Spleen (tissue), 11 donors: ENCODE measurements at regions not wholly inside any gene's neighbourhood (a gene's known extent, or its start where the extent isn't known, plus 50 kb on each side); places are given as distances from the start of the nearest gene placed in this dataset.

ENCODE experiments used
- DNase-seq: peaks from one replicate; pipeline ENCODE4 v3.0.0-alpha.2; 2020
- H3K27ac ChIP-seq, 8 donors: fragments of 200-600 bp; sonication (generic) in 7 of 8; 1 replicate in 4 of 8; 2 replicates in 4 of 8; pipeline versions ENCODE4 v1.5.0 to v1.8.0; 2016 to 2021; ENCODE audit warnings: inconsistent platforms in 4 of 8, mild to moderate bottlenecking in 4 of 8, moderate library complexity in 1 of 8
- H3K27me3 ChIP-seq, 7 donors: fragments of 200-600 bp; sonication (generic) in 6 of 7; replicated peaks in 1 of 7; 1 replicate in 4 of 7; 2 replicates in 3 of 7; pipeline versions ENCODE4 v1.5.0 to v1.8.0; 2016 to 2021; ENCODE audit warnings: inconsistent platforms in 3 of 7, mild to moderate bottlenecking in 1 of 7
- H3K36me3 ChIP-seq, 6 donors: fragments of 200-600 bp; sonication (generic) in 5 of 6; 1 replicate in 4 of 6; 2 replicates in 2 of 6; pipeline versions ENCODE4 v1.5.0 to v1.8.0; 2016 to 2021; ENCODE audit warnings: inconsistent platforms in 2 of 6
- H3K4me1 ChIP-seq, 6 donors: fragments of 200-600 bp; sonication (generic) in 5 of 6; 1 replicate in 3 of 6; 2 replicates in 3 of 6; pipeline versions ENCODE4 v1.5.0 to v1.8.0; 2016 to 2021; ENCODE audit warnings: inconsistent platforms in 3 of 6
- H3K4me3 ChIP-seq, 8 donors: fragments of 200-600 bp; sonication (generic) in 7 of 8; 1 replicate in 4 of 8; 2 replicates in 4 of 8; pipeline versions ENCODE4 v1.5.0 to v1.8.0; 2016 to 2021; ENCODE audit warnings: inconsistent platforms in 4 of 8, mild to moderate bottlenecking in 4 of 8, moderate library complexity in 2 of 8
- H3K9me3 ChIP-seq, 8 donors: fragments of 200-600 bp; sonication (generic) in 7 of 8; 1 replicate in 4 of 8; 2 replicates in 4 of 8; pipeline versions ENCODE4 v1.5.0 to v1.8.0; 2016 to 2021; ENCODE audit warnings: inconsistent platforms in 4 of 8
- CTCF ChIP-seq, 11 experiments: fragments of 200-600 bp in 7 of 11; fragments of 450-650 bp in 4 of 11; sonication (generic) in 4 of 11; IDR thresholded peaks in 8 of 11; conservative IDR thresholded peaks in 3 of 11; 1 replicate in 7 of 11; 2 replicates in 4 of 11; pipeline versions ENCODE4 v1.4.0 to v1.8.0; 2016 to 2021; ENCODE audit warnings: antibody characterized with exemption in 11 of 11, inconsistent platforms in 4 of 11, mild to moderate bottlenecking in 1 of 11
- POLR2A ChIP-seq, 3 donors: fragments of 450-650 bp; IDR thresholded peaks; one replicate each; pipeline ENCODE4 v1.5.1; 2017; ENCODE audit warnings: antibody characterized with exemption in 3 of 3, mild to moderate bottlenecking in 1 of 3
- POLR2AphosphoS5 ChIP-seq, 3 donors: sonication (generic); formaldehyde crosslinking; IDR thresholded peaks; one replicate each; pipeline ENCODE4 v1.5.1; 2017; ENCODE audit warnings: antibody characterized with exemption in 3 of 3
- WGBS, 5 donors: extraction: QIAGEN DNeasy Blood & Tissue Kit in 3 of 5; methylation state at CpG; one replicate each; pipeline versions ENCODE4 v1.1.5 to v1.1.7; 2013 to 2018; 5-methylcytosine and 5-hydroxymethylcytosine counted together
- intact Hi-C: fragments of 100-400 bp; cut with DNase I; formaldehyde crosslinking; loops from one replicate; pipeline ENCODE4 v1.15.0; 2023; ENCODE audit warnings: low total_unique reads
- donor health status: healthy with polysubstance abuse.
- donor health status: DM: no; HTN: no; CAD: no; lungs with moderate emphysema.
- donor health status: DM: no; HTN: no; CAD: no.
- donor health status: Bipolar disorder and iron deficiency.
- donor health status: healthy.
- donor health status: DM: no; HTN: no; CAD: no.
- donor health status: DM: yes; HTN: yes; CAD: no.

- Histone ChIP-seq H3K4me3 (no peak overlapping the region), H3K27ac (no peak overlapping the region), H3K27me3 (no peaks in the 10 kb centered on the region), H3K36me3 (no peaks in the 10 kb centered on the region), H3K4me1 (no peaks in the 10 kb centered on the region), H3K9me3 (peaks cover 0 to 15% (median 2%) of the 10 kb centered on the region in 8 donors)
- TF ChIP-seq POLR2AphosphoS5 (IDR thresholded peaks at IDR 0.05) = no peak
- no peak for TF ChIP-seq CTCF (IDR thresholded peaks at IDR 0.05 in 8 of 11, conservative IDR thresholded peaks at IDR 0.05 in 3 of 11)
- TF ChIP-seq POLR2A (IDR thresholded peaks at IDR 0.05) = no peak
- WGBS, 5 donors = 76 to 92% (median 87%) methylated on average over 3 of the region's 3 CpGs
- intact Hi-C loops = no loop called here
- DNase-seq = no peak
These were observed 567.2 kb downstream of the EFNA5 start for GRCh38 chr5:107103522-107103921.

DNA sequence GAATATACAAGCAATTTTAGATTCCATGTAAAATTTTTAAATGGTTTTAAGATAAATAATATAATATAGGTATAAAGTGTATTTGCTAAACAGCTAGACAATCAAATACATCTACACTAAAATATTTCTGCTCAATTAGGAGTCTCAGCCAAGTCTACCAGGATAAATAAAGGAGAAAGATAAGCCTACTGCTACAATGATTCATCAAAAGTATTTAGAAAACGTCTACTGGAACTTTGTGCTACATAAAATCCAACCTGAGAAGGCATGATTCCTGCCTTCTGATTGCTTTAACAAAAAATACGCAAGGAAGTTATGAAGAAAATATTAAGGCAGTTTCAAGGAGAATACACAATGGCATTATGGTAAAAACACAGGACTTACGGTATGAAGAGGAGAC, 570.6 kb downstream of the EFNA5 start:
- Histone ChIP-seq H3K27me3 (no peaks in the 10 kb centered on the region), H3K4me3 (no peak overlapping the region), H3K27ac (no peak overlapping the region), H3K36me3 (no peaks in the 10 kb centered on the region), H3K9me3 (peaks cover 0 to 15% (median 2%) of the 10 kb centered on the region in 8 donors), H3K4me1 (no peaks in the 10 kb centered on the region)
- TF ChIP-seq POLR2A (IDR thresholded peaks at IDR 0.05) (no peak), POLR2AphosphoS5 (IDR thresholded peaks at IDR 0.05) (no peak), CTCF (IDR thresholded peaks at IDR 0.05 in 8 of 11, conservative IDR thresholded peaks at IDR 0.05 in 3 of 11) (no peak)
- intact Hi-C loops = no loop called here
- WGBS, 5 donors = 73 to 82% (median 76%) methylated on average over 3 of the region's 3 CpGs
- DNase-seq = no peak

DNA sequence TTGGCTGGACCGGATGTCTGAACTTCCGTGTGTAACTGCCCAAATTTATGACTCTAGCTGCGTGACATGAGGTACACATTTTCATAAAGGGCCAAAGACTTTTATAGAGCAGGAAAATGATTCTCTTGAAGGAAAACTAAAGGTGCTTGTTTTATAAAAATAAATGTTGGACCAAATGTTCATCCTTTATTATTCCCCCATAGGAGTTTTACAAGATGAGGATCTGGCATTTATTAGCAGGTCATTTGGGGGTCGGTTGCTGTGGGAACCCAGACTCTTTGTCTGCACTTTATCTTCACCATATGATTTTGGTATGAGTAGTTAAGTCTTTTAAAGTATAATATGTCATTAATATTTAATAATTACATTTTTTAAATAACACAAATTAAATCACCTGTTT, 571.2 kb downstream of the EFNA5 start:
- no peaks in the 10 kb centered on the region for H3K27me3 ChIP-seq
- peaks cover 0 to 19% (median 5%) of the 10 kb centered on the region in 8 donors for H3K9me3 ChIP-seq
- WGBS, 5 donors = 75 to 85% (median 84%) methylated on average over 4 of the region's 4 CpGs
- H3K27ac ChIP-seq = no peak overlapping the region
- H3K4me3 ChIP-seq = no peak overlapping the region
- intact Hi-C loops = no loop called here
- H3K4me1 ChIP-seq = no peaks in the 10 kb centered on the region
- H3K36me3 ChIP-seq = no peaks in the 10 kb centered on the region
- no peak for DNase-seq
- TF ChIP-seq POLR2A (IDR thresholded peaks at IDR 0.05) (no peak), POLR2AphosphoS5 (IDR thresholded peaks at IDR 0.05) (no peak), CTCF (IDR thresholded peaks at IDR 0.05 in 8 of 11, conservative IDR thresholded peaks at IDR 0.05 in 3 of 11) (no peak)

DNA sequence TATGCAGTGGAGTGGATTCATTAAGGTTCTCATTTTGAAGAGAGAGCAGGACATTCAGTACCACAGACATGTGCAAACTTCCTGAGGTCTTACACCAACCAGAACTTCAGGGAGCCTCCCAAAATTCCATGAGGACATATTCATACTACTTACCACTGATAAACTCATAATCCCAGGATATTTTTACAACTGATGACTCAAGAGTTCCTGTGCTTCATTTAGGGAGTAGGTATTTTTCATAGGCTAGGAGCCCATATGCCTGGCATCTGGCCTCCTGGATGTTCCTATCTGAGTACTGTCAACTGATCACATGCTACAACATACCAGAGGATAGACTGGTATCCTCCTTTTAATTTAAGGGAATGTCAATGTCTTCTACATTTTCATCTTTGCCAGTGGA, 578.0 kb downstream of the EFNA5 start:
- Histone ChIP-seq H3K27me3 (no peaks in the 10 kb centered on the region), H3K9me3 (peaks cover 0 to 27% (median 19%) of the 10 kb centered on the region in 8 donors), H3K4me1 (no peaks in the 10 kb centered on the region), H3K27ac (no peak overlapping the region), H3K36me3 (no peaks in the 10 kb centered on the region), H3K4me3 (no peak overlapping the region)
- intact Hi-C loops = no loop called here
- DNase-seq = no peak
- no peak for TF ChIP-seq POLR2AphosphoS5 (IDR thresholded peaks at IDR 0.05)
- no peak for TF ChIP-seq CTCF (IDR thresholded peaks at IDR 0.05 in 8 of 11, conservative IDR thresholded peaks at IDR 0.05 in 3 of 11)
